ENCODE measurements at regions not wholly inside any gene's neighbourhood (a gene's known extent, or its start where the extent isn't known, plus 50 kb on each side); places are given as distances from the start of the nearest gene placed in this dataset.

GRCh38 chrX:67317725-67318124 is 226.1 kb upstream of the AR start:
- Histone ChIP-seq H3K27me3 (no peaks in the 10 kb centered on the region), H3K27ac (no peak overlapping the region), H3K4me3 (no peak overlapping the region), H3K4me1 (no peaks in the 10 kb centered on the region), H3K36me3 (no peaks in the 10 kb centered on the region), H3K9me3 (no peaks in the 10 kb centered on the region)
- TF ChIP-seq POLR2AphosphoS5 (IDR thresholded peaks at IDR 0.05) (no peak), EP300 (IDR thresholded peaks at IDR 0.05) (no peak), POLR2A (IDR thresholded peaks at IDR 0.05) (no peak), CTCF (IDR thresholded peaks at IDR 0.05) (no peak)
- WGBS, 5 donors = 67 to 86% (median 78%) methylated on average over 4 of the region's 4 CpGs
- DNase-seq = no peak
- intact Hi-C loops (cut with DNase I; ENCODE audit: low total_unique reads) = no loop called here

- no peak for TF ChIP-seq EP300 (IDR thresholded peaks at IDR 0.05)
- TF ChIP-seq POLR2A (IDR thresholded peaks at IDR 0.05) = no peak
- no peak for TF ChIP-seq CTCF (IDR thresholded peaks at IDR 0.05)
- Histone ChIP-seq H3K36me3 (no peaks in the 10 kb centered on the region), H3K27me3 (no peaks in the 10 kb centered on the region), H3K4me3 (no peak overlapping the region), H3K4me1 (no peaks in the 10 kb centered on the region), H3K27ac (no peak overlapping the region), H3K9me3 (peaks cover 0 to 3% (median 0%) of the 10 kb centered on the region in 4 donors)
- WGBS, 5 donors = 71 to 90% (median 82%) methylated on average over 3 of the region's 3 CpGs
- intact Hi-C loops (cut with DNase I; ENCODE audit: low total_unique reads) = no loop called here
- no peak for DNase-seq
These were observed 215.3 kb upstream of the AR start for GRCh38 chrX:67328476-67328875.

GRCh38 chrX:67334323-67334722 is 209.5 kb upstream of the AR start:
- Histone ChIP-seq H3K27me3 (no peaks in the 10 kb centered on the region), H3K4me3 (no peak overlapping the region), H3K36me3 (no peaks in the 10 kb centered on the region), H3K9me3 (peaks cover 0 to 3% (median 0%) of the 10 kb centered on the region in 4 donors), H3K27ac (no peak overlapping the region), H3K4me1 (no peaks in the 10 kb centered on the region)
- no peak for DNase-seq
- intact Hi-C loops (cut with DNase I; ENCODE audit: low total_unique reads) = no loop called here
- TF ChIP-seq CTCF (IDR thresholded peaks at IDR 0.05) = no peak
- TF ChIP-seq POLR2A (IDR thresholded peaks at IDR 0.05) = no peak
- no peak for TF ChIP-seq POLR2AphosphoS5 (IDR thresholded peaks at IDR 0.05)
- TF ChIP-seq EP300 (IDR thresholded peaks at IDR 0.05) = no peak
- 61 to 83% (median 77%) methylated on average over 2 of the region's 2 CpGs for WGBS, 5 donors

- Histone ChIP-seq H3K36me3 (no peaks in the 10 kb centered on the region), H3K4me1 (no peaks in the 10 kb centered on the region), H3K4me3 (no peak overlapping the region), H3K27me3 (no peaks in the 10 kb centered on the region), H3K27ac (no peak overlapping the region), H3K9me3 (no peaks in the 10 kb centered on the region)
- intact Hi-C loops (cut with DNase I; ENCODE audit: low total_unique reads) = no loop called here
- DNase-seq = no peak
- WGBS, 5 donors = 63 to 93% (median 89%) methylated on average over 2 of the region's 2 CpGs
- TF ChIP-seq POLR2AphosphoS5 (IDR thresholded peaks at IDR 0.05) (no peak), CTCF (IDR thresholded peaks at IDR 0.05) (no peak), EP300 (IDR thresholded peaks at IDR 0.05) (no peak), POLR2A (IDR thresholded peaks at IDR 0.05) (no peak)
These were observed 205.6 kb upstream of the AR start for GRCh38 chrX:67338262-67338661.
